NCI-H460 (cell line): ENCODE measurements at regions not wholly inside any gene's neighbourhood (a gene's known extent, or its start where the extent isn't known, plus 50 kb on each side); places are given as distances from the start of the nearest gene placed in this dataset.

Experiments used
- DNase-seq: peaks from one replicate; pipeline ENCODE4 v3.0.0-alpha.2; 2016; ENCODE audit warnings: low read depth; ENCODE audit errors: extremely low read depth
- small RNA-seq, 2 experiments: library from RNA; depleted of rRNA; stranded (forward); fragments of <200 nt; gene quantifications; one replicate each; pipeline ENCODE3, GENCODE V24; 2014

GRCh38 chr12:59010941-59011340 is 90.6 kb upstream of the LRIG3 start:
- no peak for DNase-seq

GRCh38 chr12:59010118-59010517 is 89.8 kb upstream of the LRIG3 start:
- no peak for DNase-seq

GRCh38 chr12:59007620-59008019 is 87.3 kb upstream of the LRIG3 start:
- no peak for DNase-seq

- no peak for DNase-seq
Measured at GRCh38 chr12:59005193-59005955, 85.1 kb upstream of the LRIG3 start.

- DNase-seq, result no peak
Measured at GRCh38 chr12:59004456-59004855, 84.2 kb upstream of the LRIG3 start.

GRCh38 chr12:58995666-58996363 is 75.5 kb upstream of the LRIG3 start:
- DNase-seq, result no peak

- no peak for DNase-seq
Measured at GRCh38 chr12:58988643-58989344, 68.5 kb upstream of the LRIG3 start.

- no peak for DNase-seq
Measured at GRCh38 chr12:58981961-58982360, 61.7 kb upstream of the LRIG3 start.

- no peak for DNase-seq
Measured at GRCh38 chr12:58980768-58981167, 60.5 kb upstream of the LRIG3 start.

- no peak for DNase-seq
Measured at GRCh38 chr12:58978717-58979116, 58.4 kb upstream of the LRIG3 start.

GRCh38 chr12:58977476-58977875 is 57.2 kb upstream of the LRIG3 start:
- DNase-seq, result no peak

- DNase-seq, result no peak
Measured at GRCh38 chr12:58976146-58976545, 55.8 kb upstream of the LRIG3 start.

Small RNA genes lying in the stretch of these regions (small RNA-seq; reads per million reads assigned to genes)
- gene RNU6-279P (0 reads per million in 2 experiments), gene RNU6-871P (0 reads per million in 2 experiments)
